SK-N-SH (cell line): ENCODE measurements at regions not wholly inside any gene's neighbourhood (a gene's known extent, or its start where the extent isn't known, plus 50 kb on each side); places are given as distances from the start of the nearest gene placed in this dataset.

Experiments
- CTCF ChIA-PET: fragments of 300-600, 350-600 bp; formaldehyde crosslinking; extraction: SDS; loops from one replicate; lab custom pipeline; 2021; lab: Yijun Ruan, JAX
- POLR2A ChIA-PET: fragments of 350-600 bp; sonication (Branson Sonifier 250); formaldehyde crosslinking; extraction: SDS; loops from one replicate; lab custom pipeline; 2020; ENCODE audit warnings: antibody characterized with exemption, inconsistent platforms; lab: Yijun Ruan, JAX
- DNase-seq: peaks from one replicate; pipeline ENCODE4 v3.0.0; 2012
- H2AFZ ChIP-seq: fragments of 200-600 bp; sonication (generic); 2 replicates; pipeline ENCODE4 v1.8.1; 2016; ENCODE audit warnings: antibody characterized with exemption, mild to moderate bottlenecking, low read depth
- H3F3A ChIP-seq: fragments of 200-600 bp; sonication (generic); replicated peaks from 2 replicates; pipeline ENCODE3; 2016; ENCODE audit warnings: antibody characterized with exemption, mild to moderate bottlenecking; ENCODE audit not compliant: insufficient read depth
- H3K27ac ChIP-seq, 2 experiments: fragments of 200-500 bp in 1 of 2; fragments of 200-600 bp in 1 of 2; sonication (Bioruptor generic) in 1 of 2; sonication (generic), shearing (Covaris generic) in 1 of 2; 2 replicates each; pipeline versions ENCODE4 v1.5.1 to v1.6.1; 2014 to 2016; ENCODE audit warnings: low read depth in 2 of 2, inconsistent platforms in 1 of 2, low read length in 1 of 2, mild to moderate bottlenecking in 1 of 2, mixed read lengths in 1 of 2
- H3K27me3 ChIP-seq: fragments of 200-600 bp; sonication (generic), shearing (Covaris generic); 2 replicates; pipeline ENCODE4 v1.6.1; 2016; ENCODE audit warnings: mixed run types; ENCODE audit not compliant: insufficient read depth
- H3K36me3 ChIP-seq, 2 experiments: fragments of 200-500 bp in 1 of 2; fragments of 200-600 bp in 1 of 2; sonication (Bioruptor generic) in 1 of 2; sonication (generic) in 1 of 2; replicated peaks in 1 of 2; 2 replicates each; pipeline versions ENCODE3 to v1.5.1; 2014 to 2016; ENCODE audit warnings: low read length in 1 of 2, mild to moderate bottlenecking in 1 of 2; ENCODE audit not compliant: insufficient read depth in 2 of 2, control insufficient read depth in 1 of 2
- H3K4me1 ChIP-seq, 2 experiments: fragments of 200-500 bp in 1 of 2; fragments of 200-600 bp in 1 of 2; sonication (Bioruptor generic) in 1 of 2; sonication (generic), shearing (Covaris generic) in 1 of 2; 2 replicates each; pipeline versions ENCODE4 v1.5.1 to v1.6.1; 2014 to 2016; ENCODE audit warnings: low read depth in 1 of 2, low read length in 1 of 2, mixed run types in 1 of 2; ENCODE audit not compliant: insufficient read depth in 2 of 2, control insufficient read depth in 1 of 2
- H3K4me2 ChIP-seq: fragments of 200-600 bp; sonication (generic), shearing (Covaris generic); 2 replicates; pipeline ENCODE4 v1.6.1; 2017; ENCODE audit warnings: mixed run types
- H3K4me3 ChIP-seq, 2 experiments: fragments of 200-500 bp in 1 of 2; fragments of 200-600 bp in 1 of 2; sonication (Bioruptor generic) in 1 of 2; sonication (generic), shearing (Covaris generic) in 1 of 2; 2 replicates each; pipeline versions ENCODE4 v1.5.1 to v1.8.1; 2014 to 2016; ENCODE audit warnings: low read depth in 2 of 2, inconsistent platforms in 1 of 2, low read length in 1 of 2, mild to moderate bottlenecking in 1 of 2, mixed read lengths in 1 of 2, moderate library complexity in 1 of 2
- H3K79me2 ChIP-seq: fragments of 200-600 bp; sonication (generic); 2 replicates; pipeline ENCODE4 v1.8.1; 2017; ENCODE audit warnings: mild to moderate bottlenecking; ENCODE audit not compliant: insufficient read depth
- H3K9ac ChIP-seq: fragments of 200-600 bp; sonication (generic); 2 replicates; pipeline ENCODE4 v1.6.1; 2017; ENCODE audit warnings: mixed run types
- H3K9me2 ChIP-seq: fragments of 200-600 bp; sonication (generic); 2 replicates; pipeline ENCODE4 v1.6.1; 2017; ENCODE audit warnings: mixed run types
- H3K9me3 ChIP-seq: fragments of 200-600 bp; sonication (generic); 2 replicates; pipeline ENCODE4 v1.6.1; 2017; ENCODE audit warnings: mixed run types, mild to moderate bottlenecking, moderate library complexity
- H4K20me1 ChIP-seq: fragments of 200-600 bp; sonication (generic); 2 replicates; pipeline ENCODE4 v1.6.1; 2017; ENCODE audit warnings: mild to moderate bottlenecking, mixed run types; ENCODE audit not compliant: insufficient read depth
- CHD2 ChIP-seq: fragments of 150-350 bp; IDR thresholded peaks from 2 replicates; pipeline ENCODE4 v1.6.1; 2018; ENCODE audit warnings: low read length; ENCODE audit not compliant: partially characterized antibody
- ELF1 ChIP-seq: IDR thresholded peaks from 2 replicates; pipeline ENCODE4 v1.4.0; 2012
- EP300 ChIP-seq, 2 experiments: IDR thresholded peaks; 2 replicates each; pipeline versions ENCODE4 v1.4.0 to v1.6.1; 2012; ENCODE audit warnings: borderline replicate concordance in 1 of 2, low read depth in 1 of 2, low read length in 1 of 2
- EZH2phosphoT487 ChIP-seq: fragments of 200-600 bp; sonication (generic); IDR thresholded peaks from 2 replicates; pipeline ENCODE4 v1.6.1; 2017; ENCODE audit warnings: low read depth, mixed run types, mild to moderate bottlenecking, antibody characterized with exemption, moderate library complexity, borderline replicate concordance
- FOSL2 ChIP-seq: IDR thresholded peaks from 2 replicates; pipeline ENCODE4 v1.4.0; 2012; ENCODE audit warnings: low read depth, mild to moderate bottlenecking, moderate library complexity, borderline replicate concordance
- FOXJ3 ChIP-seq: sonication (generic); formaldehyde crosslinking; IDR thresholded peaks from 2 replicates; pipeline ENCODE4 v1.5.1; 2020; ENCODE audit warnings: mild to moderate bottlenecking, missing genetic modification reagents
- FOXM1 ChIP-seq: IDR thresholded peaks from 2 replicates; pipeline ENCODE4 v1.4.0; 2012; ENCODE audit warnings: low read depth, mild to moderate bottlenecking
- GABPA ChIP-seq: IDR thresholded peaks from 2 replicates; pipeline ENCODE4 v1.4.0; 2012; ENCODE audit warnings: low read depth, mild to moderate bottlenecking
- JUND ChIP-seq: IDR thresholded peaks from 2 replicates; pipeline ENCODE4 v1.4.0; 2012
- MEF2A ChIP-seq: IDR thresholded peaks from 2 replicates; pipeline ENCODE4 v1.4.0; 2012; ENCODE audit warnings: low read depth, borderline replicate concordance
- MXI1 ChIP-seq: IDR thresholded peaks from 2 replicates; pipeline ENCODE4 v1.6.1; 2012; ENCODE audit warnings: mild to moderate bottlenecking, low read depth, low read length, improper control_type of control experiment
- NFIC ChIP-seq: IDR thresholded peaks from 2 replicates; pipeline ENCODE4 v1.4.0; 2012; ENCODE audit warnings: borderline replicate concordance
- NRF1 ChIP-seq: IDR thresholded peaks from 2 replicates; pipeline ENCODE4 v1.6.1; 2012; ENCODE audit warnings: low read depth, mild to moderate bottlenecking, low read length
- POLR2AphosphoS5 ChIP-seq: IDR thresholded peaks from 2 replicates; pipeline ENCODE4 v1.6.1; 2012; ENCODE audit warnings: low read depth, low read length
- RAD21 ChIP-seq: IDR thresholded peaks from 2 replicates; pipeline ENCODE4 v1.6.1; 2012; ENCODE audit warnings: mild to moderate bottlenecking, low read length
- RFX5 ChIP-seq: IDR thresholded peaks from 2 replicates; pipeline ENCODE4 v1.6.1; 2012; ENCODE audit warnings: mild to moderate bottlenecking, improper control_type of control experiment, low read length
- RXRA ChIP-seq: IDR thresholded peaks from 2 replicates; pipeline ENCODE4 v1.4.0; 2012; ENCODE audit warnings: low read depth, mild to moderate bottlenecking, borderline replicate concordance
- SIN3A ChIP-seq: IDR thresholded peaks from 2 replicates; pipeline ENCODE4 v1.6.1; 2012; ENCODE audit warnings: low read depth, mild to moderate bottlenecking, low read length, moderate library complexity, borderline replicate concordance
- SMC3 ChIP-seq: IDR thresholded peaks from 2 replicates; pipeline ENCODE4 v1.6.1; 2012; ENCODE audit warnings: low read depth, low read length, improper control_type of control experiment
- TCF12 ChIP-seq: IDR thresholded peaks from 2 replicates; pipeline ENCODE4 v1.4.0; 2012
- TEAD4 ChIP-seq: IDR thresholded peaks from 2 replicates; pipeline ENCODE4 v1.4.0; 2012; ENCODE audit warnings: mild to moderate bottlenecking, borderline replicate concordance; ENCODE audit not compliant: insufficient read depth
- YY1 ChIP-seq: IDR thresholded peaks from 2 replicates; pipeline ENCODE4 v1.4.0; 2012; ENCODE audit warnings: low read depth, mild to moderate bottlenecking
- WGBS: methylation state at CpG from one replicate; pipeline ENCODE4 v1.1.6; 2017; ENCODE audit warnings: low lambda C conversion rate; 5-methylcytosine and 5-hydroxymethylcytosine counted together
- TF ChIP-seq, protein P1 (sequence below): fragments of 150-350 bp; IDR thresholded peaks from 2 replicates; pipeline ENCODE4 v1.6.1; 2016; ENCODE audit warnings: mild to moderate bottlenecking, low read depth, low read length
- TF ChIP-seq, protein P2 (sequence below): fragments of 200-600 bp; sonication (generic); IDR thresholded peaks from 2 replicates; pipeline ENCODE4 v1.6.1; 2017; ENCODE audit warnings: antibody characterized with exemption, mild to moderate bottlenecking, moderate library complexity
- TF ChIP-seq, protein P3 (sequence below): IDR thresholded peaks from 2 replicates; pipeline ENCODE4 v1.4.0; 2012; ENCODE audit warnings: low read depth, borderline replicate concordance
- TF ChIP-seq, protein P4 (sequence below): IDR thresholded peaks from 2 replicates; pipeline ENCODE4 v1.4.0; 2012; ENCODE audit warnings: low read depth, borderline replicate concordance
- TF ChIP-seq, protein P5 (sequence below): IDR thresholded peaks from 2 replicates; pipeline ENCODE4 v1.4.0; 2012; ENCODE audit warnings: low read depth

DNA sequence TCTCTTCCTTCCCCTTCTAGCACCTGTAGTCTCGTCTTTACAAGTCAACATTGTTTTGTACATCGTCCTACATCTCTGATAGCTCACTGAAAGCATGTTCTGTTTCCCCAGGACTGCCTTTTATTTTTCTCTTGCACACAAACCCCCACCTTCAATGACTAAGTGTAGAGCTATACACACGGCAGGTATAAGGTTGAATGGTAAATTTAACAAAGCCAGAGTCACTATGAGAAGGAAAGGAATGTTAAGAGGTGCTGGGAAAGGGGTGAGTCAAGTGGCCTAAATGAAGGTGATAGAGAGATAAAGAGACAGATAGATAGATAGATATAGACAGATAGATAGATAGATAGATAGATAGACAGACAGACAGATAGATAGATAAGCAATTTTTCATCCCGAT is 134.3 kb upstream of the ATP1B1 start (continued):
- TF ChIP-seq, protein P1, sequence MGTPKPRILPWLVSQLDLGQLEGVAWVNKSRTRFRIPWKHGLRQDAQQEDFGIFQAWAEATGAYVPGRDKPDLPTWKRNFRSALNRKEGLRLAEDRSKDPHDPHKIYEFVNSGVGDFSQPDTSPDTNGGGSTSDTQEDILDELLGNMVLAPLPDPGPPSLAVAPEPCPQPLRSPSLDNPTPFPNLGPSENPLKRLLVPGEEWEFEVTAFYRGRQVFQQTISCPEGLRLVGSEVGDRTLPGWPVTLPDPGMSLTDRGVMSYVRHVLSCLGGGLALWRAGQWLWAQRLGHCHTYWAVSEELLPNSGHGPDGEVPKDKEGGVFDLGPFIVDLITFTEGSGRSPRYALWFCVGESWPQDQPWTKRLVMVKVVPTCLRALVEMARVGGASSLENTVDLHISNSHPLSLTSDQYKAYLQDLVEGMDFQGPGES: no peak
- TF ChIP-seq MEF2A: no peak
- no peak for TF ChIP-seq FOSL2
- no peak for TF ChIP-seq SMC3
- TF ChIP-seq, protein P2, sequence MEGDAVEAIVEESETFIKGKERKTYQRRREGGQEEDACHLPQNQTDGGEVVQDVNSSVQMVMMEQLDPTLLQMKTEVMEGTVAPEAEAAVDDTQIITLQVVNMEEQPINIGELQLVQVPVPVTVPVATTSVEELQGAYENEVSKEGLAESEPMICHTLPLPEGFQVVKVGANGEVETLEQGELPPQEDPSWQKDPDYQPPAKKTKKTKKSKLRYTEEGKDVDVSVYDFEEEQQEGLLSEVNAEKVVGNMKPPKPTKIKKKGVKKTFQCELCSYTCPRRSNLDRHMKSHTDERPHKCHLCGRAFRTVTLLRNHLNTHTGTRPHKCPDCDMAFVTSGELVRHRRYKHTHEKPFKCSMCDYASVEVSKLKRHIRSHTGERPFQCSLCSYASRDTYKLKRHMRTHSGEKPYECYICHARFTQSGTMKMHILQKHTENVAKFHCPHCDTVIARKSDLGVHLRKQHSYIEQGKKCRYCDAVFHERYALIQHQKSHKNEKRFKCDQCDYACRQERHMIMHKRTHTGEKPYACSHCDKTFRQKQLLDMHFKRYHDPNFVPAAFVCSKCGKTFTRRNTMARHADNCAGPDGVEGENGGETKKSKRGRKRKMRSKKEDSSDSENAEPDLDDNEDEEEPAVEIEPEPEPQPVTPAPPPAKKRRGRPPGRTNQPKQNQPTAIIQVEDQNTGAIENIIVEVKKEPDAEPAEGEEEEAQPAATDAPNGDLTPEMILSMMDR: no peak
- TF ChIP-seq, protein P3, sequence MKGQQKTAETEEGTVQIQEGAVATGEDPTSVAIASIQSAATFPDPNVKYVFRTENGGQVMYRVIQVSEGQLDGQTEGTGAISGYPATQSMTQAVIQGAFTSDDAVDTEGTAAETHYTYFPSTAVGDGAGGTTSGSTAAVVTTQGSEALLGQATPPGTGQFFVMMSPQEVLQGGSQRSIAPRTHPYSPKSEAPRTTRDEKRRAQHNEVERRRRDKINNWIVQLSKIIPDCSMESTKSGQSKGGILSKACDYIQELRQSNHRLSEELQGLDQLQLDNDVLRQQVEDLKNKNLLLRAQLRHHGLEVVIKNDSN: no peak
- no peak for TF ChIP-seq NRF1
- TF ChIP-seq, protein P4, sequence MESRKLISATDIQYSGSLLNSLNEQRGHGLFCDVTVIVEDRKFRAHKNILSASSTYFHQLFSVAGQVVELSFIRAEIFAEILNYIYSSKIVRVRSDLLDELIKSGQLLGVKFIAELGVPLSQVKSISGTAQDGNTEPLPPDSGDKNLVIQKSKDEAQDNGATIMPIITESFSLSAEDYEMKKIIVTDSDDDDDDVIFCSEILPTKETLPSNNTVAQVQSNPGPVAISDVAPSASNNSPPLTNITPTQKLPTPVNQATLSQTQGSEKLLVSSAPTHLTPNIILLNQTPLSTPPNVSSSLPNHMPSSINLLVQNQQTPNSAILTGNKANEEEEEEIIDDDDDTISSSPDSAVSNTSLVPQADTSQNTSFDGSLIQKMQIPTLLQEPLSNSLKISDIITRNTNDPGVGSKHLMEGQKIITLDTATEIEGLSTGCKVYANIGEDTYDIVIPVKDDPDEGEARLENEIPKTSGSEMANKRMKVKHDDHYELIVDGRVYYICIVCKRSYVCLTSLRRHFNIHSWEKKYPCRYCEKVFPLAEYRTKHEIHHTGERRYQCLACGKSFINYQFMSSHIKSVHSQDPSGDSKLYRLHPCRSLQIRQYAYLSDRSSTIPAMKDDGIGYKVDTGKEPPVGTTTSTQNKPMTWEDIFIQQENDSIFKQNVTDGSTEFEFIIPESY: no peak
- TF ChIP-seq CHD2: no peak
- TF ChIP-seq RFX5: no peak

DNA sequence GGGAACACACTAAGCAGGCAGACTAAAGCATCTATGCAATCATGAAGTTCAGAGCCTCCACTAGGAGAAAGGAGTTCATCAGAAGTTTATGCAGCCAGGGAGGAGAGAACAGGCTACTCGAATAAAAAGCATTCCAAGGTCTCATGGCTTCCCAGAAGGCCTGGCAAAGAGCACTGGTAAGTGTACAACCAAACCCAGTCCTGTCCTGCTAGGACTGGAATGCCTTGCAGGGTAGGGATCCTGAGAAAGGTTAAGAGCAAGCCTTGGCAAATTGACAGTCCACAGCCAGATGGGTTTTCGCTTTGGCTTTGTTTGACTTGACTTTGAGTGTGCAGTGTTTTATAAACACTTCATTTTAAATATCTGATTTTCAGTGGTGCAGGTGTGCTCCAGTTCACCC is 133.6 kb upstream of the ATP1B1 start:
- H3K4me3 ChIP-seq: no peak overlapping the region
- H3K27ac ChIP-seq: peak overlapping the region in 1 of 2 experiments; percentile 8; a peak in 2 of 4 replicates
- H3K36me3 ChIP-seq: no peaks in the 10 kb centered on the region
- no peak overlapping the region for H3K4me2 ChIP-seq
- ChIA-PET POLR2A (no interaction called here), CTCF (interaction anchor here (0.9 to 1.2 kb wide), 2 partner anchors 39 to 369 kb away, joined by 3 to 4 read pairs; no protein-coding TSS in a partner anchor)
- H3K9me2 ChIP-seq: no peaks in the 10 kb centered on the region
- H3K79me2 ChIP-seq: no peaks in the 10 kb centered on the region
- no peaks in the 10 kb centered on the region for H3F3A ChIP-seq
- no peak for DNase-seq
- H3K9ac ChIP-seq: no peak overlapping the region
- no peak for TF ChIP-seq EP300 (IDR thresholded peaks at IDR 0.05; ENCODE audit: borderline replicate concordance in 1 of 2, low read depth in 1 of 2, low read length in 1 of 2)
- TF ChIP-seq, protein P1: no peak
- no peak for TF ChIP-seq TEAD4
- TF ChIP-seq TCF12: no peak
- no peak for TF ChIP-seq FOXJ3
- no peak for TF ChIP-seq FOXM1
- TF ChIP-seq POLR2AphosphoS5: no peak
- TF ChIP-seq ELF1: no peak
- no peak for TF ChIP-seq SMC3
- TF ChIP-seq JUND: no peak
- no peak for TF ChIP-seq NFIC
- no peak for TF ChIP-seq EZH2phosphoT487
- TF ChIP-seq SIN3A: no peak
- no peak for TF ChIP-seq YY1
- no peak for TF ChIP-seq MXI1
- TF ChIP-seq RXRA: no peak
- TF ChIP-seq NRF1: no peak
- TF ChIP-seq GABPA: no peak
- no peak for TF ChIP-seq RAD21
- TF ChIP-seq, protein P5, sequence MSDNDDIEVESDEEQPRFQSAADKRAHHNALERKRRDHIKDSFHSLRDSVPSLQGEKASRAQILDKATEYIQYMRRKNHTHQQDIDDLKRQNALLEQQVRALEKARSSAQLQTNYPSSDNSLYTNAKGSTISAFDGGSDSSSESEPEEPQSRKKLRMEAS: no peak
- H4K20me1 ChIP-seq: no peaks in the 10 kb centered on the region
- WGBS: 68% methylated on average over 2 of the region's 2 CpGs
- H3K9me3 ChIP-seq: no peaks in the 10 kb centered on the region
- H2AFZ ChIP-seq: no peak overlapping the region
- no peaks in the 10 kb centered on the region for H3K27me3 ChIP-seq
- H3K4me1 ChIP-seq: peaks cover 0 to 5% of the 10 kb centered on the region in 2 experiments; a peak in 1 of 4 replicates
